Chondrocyte (in vitro differentiated cells): ENCODE measurements at regions not wholly inside any gene's neighbourhood (a gene's known extent, or its start where the extent isn't known, plus 50 kb on each side); places are given as distances from the start of the nearest gene placed in this dataset.
A peak's percentile ranks its signal among the peaks of the same experiment; 100 is the strongest.
"Not testable (repeated sequence)": the region's sequence is repeated elsewhere in the genome, so short reads cannot be mapped to it uniquely, and the experiment has no call there.

Experiments used
- DNase-seq: peaks from one replicate; pipeline ENCODE4 v3.0.0; 2021; ENCODE audit warnings: mixed read lengths, low spot score
- H3K27ac Mint-ChIP-seq: one replicate; pipeline ENCODE4 v1.8.0; 2021; ENCODE audit warnings: mild to moderate bottlenecking, moderate library complexity, mixed read lengths; ENCODE audit not compliant: unreplicated experiment
- H3K27me3 Mint-ChIP-seq: 2 replicates; pipeline ENCODE4 v1.8.0; 2021; ENCODE audit warnings: low read depth, mixed read lengths
- H3K36me3 Mint-ChIP-seq: 2 replicates; pipeline ENCODE4 v1.8.0; 2021; ENCODE audit warnings: low read depth, mixed read lengths
- H3K4me1 Mint-ChIP-seq: 2 replicates; pipeline ENCODE4 v1.8.0; 2021; ENCODE audit warnings: low read depth, mild to moderate bottlenecking, mixed read lengths
- H3K4me3 Mint-ChIP-seq: one replicate; pipeline ENCODE4 v1.8.0; 2021; ENCODE audit warnings: mild to moderate bottlenecking, moderate library complexity, mixed read lengths; ENCODE audit not compliant: unreplicated experiment
- H3K9me3 Mint-ChIP-seq: 2 replicates; pipeline ENCODE4 v1.8.0; 2021; ENCODE audit warnings: low read depth, mixed read lengths
- TF ChIP-seq, protein P1 (sequence below): fragments of 200-600 bp; sonication (generic); IDR thresholded peaks from 2 replicates; pipeline ENCODE4 v1.5.0; 2021; ENCODE audit warnings: antibody characterized with exemption, mild to moderate bottlenecking, moderate library complexity

DNA sequence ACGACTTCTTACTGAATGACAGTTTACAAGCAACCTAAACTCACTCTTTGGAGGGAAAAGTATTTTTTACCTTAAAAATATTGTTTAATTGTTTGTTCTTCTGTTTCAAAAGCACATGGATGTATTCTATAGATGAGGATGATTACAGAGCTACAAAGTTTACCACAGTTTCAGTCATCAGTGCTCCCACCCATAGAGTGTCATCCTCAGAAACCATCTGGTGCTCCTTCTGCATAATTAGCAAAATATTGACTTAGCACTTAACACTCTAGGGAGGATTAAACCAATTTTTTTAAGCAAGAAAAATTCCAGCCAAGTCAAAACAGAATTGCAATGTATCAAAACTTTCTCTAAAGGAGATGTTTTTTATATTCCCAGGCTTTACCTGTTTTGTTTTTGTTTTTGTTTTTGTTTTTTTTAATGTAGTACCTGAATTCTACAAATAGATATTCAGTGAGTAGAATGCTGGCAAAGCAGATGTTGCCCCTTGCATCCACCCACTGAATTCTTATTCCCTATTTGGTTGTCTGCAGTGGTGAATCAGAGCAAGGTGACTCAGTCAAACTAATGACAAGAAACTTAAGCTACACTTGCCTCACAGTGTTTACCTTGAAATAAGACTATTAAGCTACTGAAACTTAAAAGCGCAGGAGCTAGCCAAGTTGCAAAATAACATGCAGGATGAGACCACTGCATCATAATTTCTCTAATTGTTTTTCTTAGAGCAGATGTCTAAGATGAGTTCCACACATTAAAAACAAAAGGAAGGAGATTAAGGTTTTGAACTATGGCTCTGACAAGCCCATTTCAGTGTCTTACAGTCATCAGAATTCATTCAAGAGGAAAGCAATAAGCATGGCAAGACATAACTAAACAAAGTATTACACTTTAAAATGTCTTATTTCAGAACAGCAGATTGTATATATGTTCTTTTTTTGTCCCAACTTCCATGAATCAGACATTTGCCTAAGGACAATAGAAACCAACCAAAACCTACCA is 155.1 kb upstream of the SOX6 start:
- Mint-ChIP-seq H3K4me1 (peaks cover 28% of the 10 kb centered on the region), H3K27ac (peak overlapping the region; percentile 74), H3K27me3 (no peaks in the 10 kb centered on the region), H3K9me3 (peaks cover 3% of the 10 kb centered on the region), H3K36me3 (peaks cover 3% of the 10 kb centered on the region), H3K4me3 (no peak overlapping the region)
- no peak for DNase-seq
- TF ChIP-seq, protein P1, sequence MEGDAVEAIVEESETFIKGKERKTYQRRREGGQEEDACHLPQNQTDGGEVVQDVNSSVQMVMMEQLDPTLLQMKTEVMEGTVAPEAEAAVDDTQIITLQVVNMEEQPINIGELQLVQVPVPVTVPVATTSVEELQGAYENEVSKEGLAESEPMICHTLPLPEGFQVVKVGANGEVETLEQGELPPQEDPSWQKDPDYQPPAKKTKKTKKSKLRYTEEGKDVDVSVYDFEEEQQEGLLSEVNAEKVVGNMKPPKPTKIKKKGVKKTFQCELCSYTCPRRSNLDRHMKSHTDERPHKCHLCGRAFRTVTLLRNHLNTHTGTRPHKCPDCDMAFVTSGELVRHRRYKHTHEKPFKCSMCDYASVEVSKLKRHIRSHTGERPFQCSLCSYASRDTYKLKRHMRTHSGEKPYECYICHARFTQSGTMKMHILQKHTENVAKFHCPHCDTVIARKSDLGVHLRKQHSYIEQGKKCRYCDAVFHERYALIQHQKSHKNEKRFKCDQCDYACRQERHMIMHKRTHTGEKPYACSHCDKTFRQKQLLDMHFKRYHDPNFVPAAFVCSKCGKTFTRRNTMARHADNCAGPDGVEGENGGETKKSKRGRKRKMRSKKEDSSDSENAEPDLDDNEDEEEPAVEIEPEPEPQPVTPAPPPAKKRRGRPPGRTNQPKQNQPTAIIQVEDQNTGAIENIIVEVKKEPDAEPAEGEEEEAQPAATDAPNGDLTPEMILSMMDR: no peak

DNA sequence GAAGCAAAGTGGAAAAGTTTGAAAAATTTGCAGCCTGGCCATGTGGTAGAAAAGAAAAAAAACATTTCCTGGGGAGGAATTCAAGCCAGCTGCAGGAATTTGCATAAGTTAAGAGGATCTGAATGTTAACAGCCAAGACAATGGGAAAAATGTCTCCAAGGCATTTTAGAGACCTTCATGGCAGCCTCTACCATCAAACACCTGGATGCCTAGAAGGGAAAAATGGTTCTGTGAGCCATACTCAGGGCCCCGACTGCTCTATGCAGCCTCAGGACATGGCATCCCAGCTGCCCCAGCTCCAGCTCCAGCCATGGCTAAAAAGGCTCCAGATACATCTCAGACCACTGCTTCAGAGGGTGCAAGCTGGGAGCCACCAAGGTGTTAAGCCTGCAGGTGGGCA is 149.1 kb upstream of the SOX6 start:
- DNase-seq: no peak
- Mint-ChIP-seq H3K27me3 (no peaks in the 10 kb centered on the region), H3K27ac (no peak overlapping the region), H3K4me3 (no peak overlapping the region), H3K4me1 (peaks cover 3% of the 10 kb centered on the region), H3K36me3 (peaks cover 9% of the 10 kb centered on the region), H3K9me3 (peaks cover 27% of the 10 kb centered on the region)
- TF ChIP-seq, protein P1: no peak

DNA sequence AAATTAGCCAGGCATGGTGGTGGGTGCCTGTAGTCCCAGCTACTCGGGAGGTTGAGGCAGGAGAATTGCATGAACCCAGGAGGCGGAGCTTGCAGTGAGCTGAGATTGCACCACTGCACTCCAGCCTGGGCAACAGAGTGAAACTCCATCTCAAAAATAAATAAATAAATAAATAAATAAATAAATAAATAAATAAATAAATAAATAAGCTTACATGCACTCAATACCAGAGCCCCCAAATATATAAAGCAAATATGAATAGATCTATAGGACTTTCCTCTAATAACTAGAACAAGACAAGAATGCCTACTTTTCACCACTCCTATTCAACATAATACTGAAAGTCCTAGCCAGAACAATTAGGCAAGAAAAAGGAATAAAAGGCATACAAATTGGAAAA is 147.5 kb upstream of the SOX6 start:
- Mint-ChIP-seq H3K9me3 (peaks cover 32% of the 10 kb centered on the region), H3K36me3 (peaks cover 12% of the 10 kb centered on the region)
- not testable (repeated sequence) for H3K27ac Mint-ChIP-seq, H3K4me3 Mint-ChIP-seq, H3K27me3 Mint-ChIP-seq, H3K4me1 Mint-ChIP-seq, DNase-seq

DNA sequence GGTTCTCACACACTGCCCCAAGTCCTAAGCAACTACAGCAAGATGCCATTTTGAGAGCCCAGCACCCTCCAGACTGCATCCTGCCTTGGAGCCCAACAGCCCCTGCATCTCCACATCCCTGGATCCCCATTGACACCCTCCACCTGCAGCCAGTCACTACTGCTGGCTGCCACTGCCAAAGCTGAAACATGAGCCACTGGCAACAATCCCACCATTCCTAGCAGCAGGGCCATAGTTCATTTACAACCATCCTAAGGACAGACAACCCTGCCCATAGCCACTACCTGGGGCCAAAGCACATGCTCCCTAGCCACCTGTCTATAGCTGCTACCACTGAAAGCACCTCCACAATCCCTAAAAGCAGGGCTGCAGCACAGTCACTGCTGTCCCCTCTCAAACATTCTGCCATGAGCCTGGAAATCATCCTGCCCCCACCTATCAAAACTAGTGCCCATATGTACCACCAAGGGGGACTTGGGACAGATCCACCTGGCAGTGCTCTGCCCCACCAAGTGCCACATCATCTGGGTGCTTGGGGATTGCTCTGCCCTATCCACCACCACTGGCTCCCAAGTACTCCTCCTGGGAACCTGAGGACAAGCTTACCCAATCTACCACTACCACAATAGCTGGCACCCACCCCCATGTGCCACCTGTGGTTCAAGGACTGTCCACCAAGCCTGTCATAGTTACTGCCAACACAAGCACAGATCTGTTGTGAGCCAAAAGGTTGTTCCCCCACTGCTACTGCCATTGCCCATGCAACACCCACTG is 138.8 kb upstream of the SOX6 start:
- H3K36me3 Mint-ChIP-seq: peaks cover 8% of the 10 kb centered on the region
- H3K27me3 Mint-ChIP-seq: no peaks in the 10 kb centered on the region
- TF ChIP-seq, protein P1: no peak
- no peaks in the 10 kb centered on the region for H3K4me1 Mint-ChIP-seq
- no peak overlapping the region for H3K4me3 Mint-ChIP-seq
- H3K9me3 Mint-ChIP-seq: peaks cover 16% of the 10 kb centered on the region
- DNase-seq: no peak
- no peak overlapping the region for H3K27ac Mint-ChIP-seq

DNA sequence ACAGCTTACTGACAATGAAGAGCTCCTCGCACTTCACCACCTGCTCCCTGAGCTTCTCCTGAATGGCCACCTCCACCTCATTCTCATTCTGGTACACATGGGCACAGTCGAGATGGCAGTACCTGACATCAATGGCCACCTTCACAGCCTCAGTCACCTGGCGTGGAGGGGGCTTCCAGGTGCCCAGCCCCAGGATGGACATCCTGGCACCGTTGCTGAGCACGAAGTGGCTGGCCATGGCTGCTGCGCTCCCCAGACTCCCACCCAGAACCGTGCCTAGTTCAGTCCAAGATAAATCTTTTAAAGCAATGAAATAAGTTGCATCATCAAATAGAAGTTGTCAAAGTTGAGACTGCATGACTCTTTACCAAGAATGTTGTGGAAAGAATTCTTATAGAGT is 128.1 kb upstream of the SOX6 start:
- no peak overlapping the region for H3K4me3 Mint-ChIP-seq
- TF ChIP-seq, protein P1: no peak
- H3K9me3 Mint-ChIP-seq: no peaks in the 10 kb centered on the region
- no peak for DNase-seq
- no peak overlapping the region for H3K27ac Mint-ChIP-seq
- peaks cover 12% of the 10 kb centered on the region for H3K4me1 Mint-ChIP-seq
- H3K27me3 Mint-ChIP-seq: no peaks in the 10 kb centered on the region
- H3K36me3 Mint-ChIP-seq: no peaks in the 10 kb centered on the region
